OCI-LY3 (cell line): ENCODE measurements at regions not wholly inside any gene's neighbourhood (a gene's known extent, or its start where the extent isn't known, plus 50 kb on each side); places are given as distances from the start of the nearest gene placed in this dataset.

Experiments
- H2AFZ ChIP-seq: fragments of 200-600, 300-600 bp; shearing (Covaris generic); 2 replicates; pipeline ENCODE4 v1.6.0; 2014; ENCODE audit warnings: antibody characterized with exemption, low read depth, low read length
- H3K27ac ChIP-seq: fragments of 200-600, 300-600 bp; sonication (generic); 2 replicates; pipeline ENCODE4 v1.5.1; 2014; ENCODE audit warnings: mild to moderate bottlenecking, low read length, moderate library complexity, mixed read lengths
- H3K27me3 ChIP-seq: fragments of 200-600, 300-600 bp; sonication (generic); 2 replicates; pipeline ENCODE4 v1.6.1; 2014; ENCODE audit warnings: low read depth, low read length, mixed read lengths
- H3K36me3 ChIP-seq: fragments of 200-600, 300-600 bp; sonication (generic); replicated peaks from 2 replicates; pipeline ENCODE3; 2014; ENCODE audit warnings: low read depth, low read length, mixed read lengths
- H3K4me1 ChIP-seq: fragments of 300-600, 200-600 bp; sonication (generic); 2 replicates; pipeline ENCODE4 v1.6.1; 2014; ENCODE audit warnings: low read length, mixed read lengths
- H3K4me2 ChIP-seq: fragments of 200-600, 300-600 bp; sonication (generic); 2 replicates; pipeline ENCODE4 v1.6.1; 2014; ENCODE audit warnings: low read length, mixed read lengths
- H3K4me3 ChIP-seq: fragments of 300-600, 200-600 bp; sonication (generic); 2 replicates; pipeline ENCODE4 v1.5.1; 2014; ENCODE audit warnings: antibody characterized with exemption, mild to moderate bottlenecking, low read length, moderate library complexity
- H3K79me2 ChIP-seq: fragments of 300-600, 200-600 bp; shearing (Covaris generic); 2 replicates; pipeline ENCODE4 v1.6.1; 2014; ENCODE audit warnings: mild to moderate bottlenecking, low read length, mixed read lengths
- H3K9ac ChIP-seq: fragments of 300-600, 200-600 bp; shearing (Covaris generic); 2 replicates; pipeline ENCODE4 v1.6.0; 2014; ENCODE audit warnings: mild to moderate bottlenecking, low read length, moderate library complexity
- H3K9me3 ChIP-seq: fragments of 200-600, 300-600 bp; shearing (Covaris generic); 2 replicates; pipeline ENCODE4 v1.6.1; 2014; ENCODE audit warnings: low read length, mixed read lengths; ENCODE audit not compliant: insufficient read depth
- H4K20me1 ChIP-seq: fragments of 200-600, 300-600 bp; sonication (generic); 2 replicates; pipeline ENCODE4 v1.6.1; 2016; ENCODE audit warnings: low read length, mixed read lengths; ENCODE audit not compliant: insufficient read depth
- EZH2phosphoT487 ChIP-seq: fragments of 200-600 bp; shearing (Covaris generic); IDR thresholded peaks from 2 replicates; pipeline ENCODE4 v1.6.1; 2018; ENCODE audit warnings: antibody characterized with exemption, mixed run types, low read depth
- TF ChIP-seq, protein P1 (sequence below): fragments of 200-600, 300-600 bp; sonication (generic); IDR thresholded peaks from 2 replicates; pipeline ENCODE4 v1.5.1; 2014; ENCODE audit warnings: antibody characterized with exemption, low read length, low read depth

DNA sequence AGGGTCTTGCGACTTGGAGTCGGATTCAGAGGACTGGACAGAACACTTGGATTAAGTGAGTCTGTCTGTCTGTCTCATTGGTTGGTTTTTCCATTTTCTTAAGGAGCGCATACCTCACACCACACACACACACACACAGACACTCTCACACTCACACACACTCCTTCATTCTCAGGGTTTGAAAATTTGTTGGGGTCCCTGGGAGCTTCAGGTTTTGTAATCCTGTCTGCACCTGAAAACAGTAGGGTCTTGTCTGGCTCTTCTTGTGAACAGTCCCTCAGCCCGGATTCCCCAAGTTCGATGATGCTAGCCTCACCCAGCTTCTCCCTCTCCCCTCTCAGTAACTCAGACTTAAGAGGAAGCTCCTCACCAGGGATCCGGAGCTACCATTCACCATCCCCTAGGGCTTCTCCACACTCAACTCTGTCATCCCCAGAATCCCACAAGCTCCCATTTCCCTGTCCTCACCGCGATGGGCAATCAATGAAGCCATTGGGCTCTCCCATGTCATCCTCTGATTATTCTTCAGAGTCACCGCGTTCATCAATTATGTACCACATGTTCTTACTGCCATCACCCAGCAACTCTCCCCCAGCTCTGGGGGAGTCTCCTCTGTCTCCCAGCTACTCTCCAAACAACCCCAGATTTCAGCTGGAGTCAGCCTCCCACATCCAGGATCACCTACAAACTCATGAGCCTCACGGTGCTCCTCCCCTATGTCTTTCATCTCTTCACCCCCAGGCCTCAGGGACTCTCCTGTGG lies 1530.9 kb upstream of the TPTE start:
- TF ChIP-seq, protein P1, sequence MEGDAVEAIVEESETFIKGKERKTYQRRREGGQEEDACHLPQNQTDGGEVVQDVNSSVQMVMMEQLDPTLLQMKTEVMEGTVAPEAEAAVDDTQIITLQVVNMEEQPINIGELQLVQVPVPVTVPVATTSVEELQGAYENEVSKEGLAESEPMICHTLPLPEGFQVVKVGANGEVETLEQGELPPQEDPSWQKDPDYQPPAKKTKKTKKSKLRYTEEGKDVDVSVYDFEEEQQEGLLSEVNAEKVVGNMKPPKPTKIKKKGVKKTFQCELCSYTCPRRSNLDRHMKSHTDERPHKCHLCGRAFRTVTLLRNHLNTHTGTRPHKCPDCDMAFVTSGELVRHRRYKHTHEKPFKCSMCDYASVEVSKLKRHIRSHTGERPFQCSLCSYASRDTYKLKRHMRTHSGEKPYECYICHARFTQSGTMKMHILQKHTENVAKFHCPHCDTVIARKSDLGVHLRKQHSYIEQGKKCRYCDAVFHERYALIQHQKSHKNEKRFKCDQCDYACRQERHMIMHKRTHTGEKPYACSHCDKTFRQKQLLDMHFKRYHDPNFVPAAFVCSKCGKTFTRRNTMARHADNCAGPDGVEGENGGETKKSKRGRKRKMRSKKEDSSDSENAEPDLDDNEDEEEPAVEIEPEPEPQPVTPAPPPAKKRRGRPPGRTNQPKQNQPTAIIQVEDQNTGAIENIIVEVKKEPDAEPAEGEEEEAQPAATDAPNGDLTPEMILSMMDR: no peak
- TF ChIP-seq EZH2phosphoT487: no peak
- H3K9ac ChIP-seq: no peak overlapping the region
- H3K4me2 ChIP-seq: no peak overlapping the region
- peaks cover 13% of the 10 kb centered on the region for H3K9me3 ChIP-seq
- no peak overlapping the region for H3K4me3 ChIP-seq
- H3K27ac ChIP-seq: no peak overlapping the region
- H3K36me3 ChIP-seq: no peaks in the 10 kb centered on the region
- H2AFZ ChIP-seq: no peak overlapping the region
- no peaks in the 10 kb centered on the region for H4K20me1 ChIP-seq
- H3K79me2 ChIP-seq: no peaks in the 10 kb centered on the region
- no peaks in the 10 kb centered on the region for H3K27me3 ChIP-seq
- no peaks in the 10 kb centered on the region for H3K4me1 ChIP-seq

DNA sequence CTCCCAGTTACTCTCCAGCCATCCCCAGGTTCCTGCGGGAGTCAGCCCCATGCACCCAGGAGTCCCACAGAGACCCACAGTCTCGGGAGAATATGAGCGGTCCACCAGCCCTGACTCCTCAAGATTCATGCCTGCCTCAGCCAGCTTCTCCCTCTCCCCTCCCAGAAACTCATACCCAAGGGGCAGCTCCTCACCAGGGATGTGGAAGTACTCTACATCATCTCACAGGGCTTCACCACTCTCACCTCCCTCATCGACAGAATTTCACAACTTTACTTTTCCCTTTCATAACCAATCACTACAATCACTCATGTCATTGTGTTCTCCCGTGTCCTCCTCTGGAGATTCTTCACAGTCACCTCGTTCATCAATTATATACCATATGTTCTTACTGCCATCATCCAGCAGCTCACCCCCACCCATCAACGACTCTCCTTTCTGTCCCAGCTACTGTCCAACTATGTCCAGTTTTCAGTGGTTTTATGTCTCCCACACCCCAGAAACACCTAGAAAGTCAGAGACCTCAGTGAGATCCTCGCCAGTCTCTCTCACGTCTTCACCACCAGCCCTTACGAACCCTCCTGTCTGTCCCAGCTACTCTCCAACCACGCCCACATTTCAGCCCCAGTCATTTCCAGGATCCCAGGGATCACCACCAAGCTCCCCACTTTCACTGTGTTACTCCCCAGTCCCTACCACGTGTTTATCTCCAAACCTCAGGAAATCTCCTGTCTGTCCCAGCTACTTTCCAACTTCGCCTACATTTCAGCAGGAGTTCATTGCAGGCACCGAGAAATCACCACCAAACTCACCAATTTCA lies 1530.1 kb upstream of the TPTE start:
- TF ChIP-seq, protein P1: no peak
- no peak for TF ChIP-seq EZH2phosphoT487
- peaks cover 13% of the 10 kb centered on the region for H3K9me3 ChIP-seq
- H3K4me3 ChIP-seq: no peak overlapping the region
- no peaks in the 10 kb centered on the region for H3K4me1 ChIP-seq
- no peak overlapping the region for H2AFZ ChIP-seq
- H3K36me3 ChIP-seq: no peaks in the 10 kb centered on the region
- no peaks in the 10 kb centered on the region for H3K27me3 ChIP-seq
- no peak overlapping the region for H3K9ac ChIP-seq
- H3K4me2 ChIP-seq: no peak overlapping the region
- no peaks in the 10 kb centered on the region for H3K79me2 ChIP-seq
- no peaks in the 10 kb centered on the region for H4K20me1 ChIP-seq
- no peak overlapping the region for H3K27ac ChIP-seq

DNA sequence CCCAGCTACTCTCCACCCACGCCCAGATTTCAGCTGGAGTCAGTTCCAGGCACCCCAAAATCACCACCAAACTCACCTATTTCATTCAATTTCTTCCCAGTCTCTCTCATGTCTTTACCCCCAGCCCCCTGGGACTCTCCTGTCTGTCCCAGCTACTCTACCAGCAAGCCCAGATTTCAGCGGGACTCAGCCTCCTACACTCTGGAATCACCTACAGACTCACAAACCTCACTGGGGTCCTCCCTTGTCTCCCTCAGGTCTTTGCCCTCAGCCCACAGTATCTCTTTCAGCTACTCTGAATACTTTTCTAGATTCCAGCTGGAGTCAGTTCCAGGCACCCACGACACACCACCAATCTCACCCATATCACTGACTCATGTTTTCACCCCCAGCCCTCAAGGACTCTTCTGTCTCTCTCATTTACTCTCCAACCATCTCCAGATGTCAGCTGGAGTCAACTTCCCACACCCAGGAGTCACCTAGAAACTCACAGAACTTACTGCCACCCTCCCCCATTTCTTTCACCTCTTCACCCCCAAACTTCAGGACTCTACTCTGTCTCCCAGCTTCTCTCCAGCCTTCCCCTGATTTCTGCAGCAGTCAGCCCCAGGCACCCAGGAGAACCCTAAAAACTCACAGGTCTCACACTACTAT lies 1529.3 kb upstream of the TPTE start:
- TF ChIP-seq, protein P1: no peak
- no peak for TF ChIP-seq EZH2phosphoT487
- H2AFZ ChIP-seq: no peak overlapping the region
- no peaks in the 10 kb centered on the region for H3K27me3 ChIP-seq
- no peaks in the 10 kb centered on the region for H4K20me1 ChIP-seq
- no peak overlapping the region for H3K27ac ChIP-seq
- H3K4me2 ChIP-seq: no peak overlapping the region
- peaks cover 13% of the 10 kb centered on the region for H3K9me3 ChIP-seq
- no peaks in the 10 kb centered on the region for H3K79me2 ChIP-seq
- H3K4me3 ChIP-seq: no peak overlapping the region
- H3K9ac ChIP-seq: no peak overlapping the region
- no peaks in the 10 kb centered on the region for H3K36me3 ChIP-seq
- H3K4me1 ChIP-seq: no peaks in the 10 kb centered on the region

DNA sequence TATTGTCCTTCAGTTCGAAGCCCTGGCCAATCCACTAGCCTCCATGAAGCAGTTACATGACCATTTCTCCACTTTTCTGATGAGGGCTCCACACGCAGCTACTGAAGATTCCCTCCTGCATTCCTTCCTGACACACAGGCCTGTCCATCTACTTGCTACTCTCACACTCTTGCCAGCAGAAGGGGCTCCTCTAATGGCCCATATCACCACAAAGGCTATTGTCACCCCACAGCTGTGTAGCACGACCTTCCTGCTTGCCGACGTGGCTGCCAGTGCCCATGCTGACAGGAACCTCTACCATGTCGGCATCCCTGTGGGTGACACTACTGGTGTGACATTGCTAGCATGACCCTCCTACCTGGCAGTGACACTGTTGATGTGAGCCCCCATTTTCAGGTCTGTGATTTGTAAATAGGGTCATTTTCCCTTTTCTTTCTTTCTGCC lies 1528.6 kb upstream of the TPTE start:
- no peak overlapping the region for H3K9ac ChIP-seq
- TF ChIP-seq EZH2phosphoT487: no peak
- TF ChIP-seq, protein P1: no peak
- H4K20me1 ChIP-seq: no peaks in the 10 kb centered on the region
- H3K36me3 ChIP-seq: no peaks in the 10 kb centered on the region
- no peak overlapping the region for H3K4me3 ChIP-seq
- H3K27ac ChIP-seq: no peak overlapping the region
- no peak overlapping the region for H3K4me2 ChIP-seq
- H3K4me1 ChIP-seq: no peaks in the 10 kb centered on the region
- no peaks in the 10 kb centered on the region for H3K27me3 ChIP-seq
- peaks cover 13% of the 10 kb centered on the region for H3K9me3 ChIP-seq
- no peak overlapping the region for H2AFZ ChIP-seq
- H3K79me2 ChIP-seq: no peaks in the 10 kb centered on the region
